ENCODE measurements at regions not wholly inside any gene's neighbourhood (a gene's known extent, or its start where the extent isn't known, plus 50 kb on each side); places are given as distances from the start of the nearest gene placed in this dataset.
A peak's percentile ranks its signal among the peaks of the same experiment; 100 is the strongest.

GRCh38 chr3:168273036-168273435, 177.3 kb upstream of the GOLIM4 start:
- no peak for DNase-seq

GRCh38 chr3:168272343-168272985, 176.7 kb upstream of the GOLIM4 start:
- DNase-seq, result no peak

DNA sequence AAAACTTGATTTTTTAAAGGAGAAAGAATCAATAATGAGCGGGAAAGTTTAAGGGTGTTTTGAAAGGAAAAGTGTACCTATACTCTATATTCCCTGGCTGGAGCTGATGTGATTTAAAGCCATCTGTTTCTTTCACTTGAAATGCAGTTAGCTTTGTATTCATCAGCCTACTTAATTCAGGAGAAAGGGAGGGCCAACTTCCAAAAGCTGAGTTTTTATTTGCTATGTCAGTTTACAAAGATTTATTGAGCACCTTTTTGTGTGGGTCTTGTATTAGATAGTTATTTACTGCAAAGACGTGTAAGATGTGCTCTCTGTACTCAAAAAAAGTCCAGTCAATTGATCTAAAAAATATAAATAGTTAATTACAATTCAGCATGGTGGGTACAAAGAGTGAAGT, 176.2 kb upstream of the GOLIM4 start:
- DNase-seq, result no peak

DNA sequence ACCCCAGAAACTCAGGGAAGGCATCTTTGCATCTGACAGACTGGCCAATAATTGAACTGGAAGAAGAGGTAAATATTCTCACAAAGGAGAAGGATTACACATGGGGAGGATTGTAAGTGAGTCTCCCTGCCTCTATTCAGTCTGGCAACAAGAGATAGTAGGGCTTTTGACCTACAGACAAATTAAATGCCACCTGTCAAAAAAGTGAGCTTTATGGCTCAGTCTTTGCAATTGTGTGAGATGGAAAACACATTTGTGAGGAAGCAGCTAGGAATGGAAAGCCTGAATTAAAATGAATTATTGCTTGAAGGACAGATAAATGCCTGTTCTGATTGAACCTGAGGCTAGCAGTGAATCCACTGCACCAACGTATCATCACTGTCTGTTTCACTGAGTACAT, 173.3 kb upstream of the GOLIM4 start:
- no peak for DNase-seq

DNA sequence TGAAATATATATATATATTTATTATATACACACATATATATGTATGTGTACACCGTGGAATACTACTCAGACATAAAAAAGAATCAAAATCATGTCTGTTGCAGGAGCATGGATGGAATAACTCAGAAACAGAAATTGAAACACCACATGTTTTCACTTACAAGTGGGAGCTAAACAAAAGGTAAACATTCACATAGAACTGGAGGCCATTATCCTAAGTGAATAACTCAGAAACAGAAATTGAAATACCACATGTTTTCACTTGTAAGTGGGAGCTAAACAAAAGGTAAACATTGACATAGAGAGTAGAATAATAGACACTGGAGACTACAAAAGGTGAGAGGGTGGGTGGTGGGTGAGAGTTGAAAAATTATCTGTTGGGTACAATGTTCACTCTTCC, 171.5 kb upstream of the GOLIM4 start:
- DNase-seq, result no peak

- no peak for DNase-seq
Observed at GRCh38 chr3:168266335-168266734, 170.6 kb upstream of the GOLIM4 start.

- no peak for DNase-seq
Observed at GRCh38 chr3:168262887-168263286, 167.2 kb upstream of the GOLIM4 start.

GRCh38 chr3:168260859-168261258, 165.1 kb upstream of the GOLIM4 start:
- DNase-seq, result no peak

GRCh38 chr3:168251371-168251770, 155.6 kb upstream of the GOLIM4 start:
- no peak for DNase-seq

- no peak for DNase-seq
Observed at GRCh38 chr3:168250415-168250861, 154.7 kb upstream of the GOLIM4 start.

GRCh38 chr3:168249550-168250414, 154.1 kb upstream of the GOLIM4 start:
- peak; percentile 43 for DNase-seq

DNA sequence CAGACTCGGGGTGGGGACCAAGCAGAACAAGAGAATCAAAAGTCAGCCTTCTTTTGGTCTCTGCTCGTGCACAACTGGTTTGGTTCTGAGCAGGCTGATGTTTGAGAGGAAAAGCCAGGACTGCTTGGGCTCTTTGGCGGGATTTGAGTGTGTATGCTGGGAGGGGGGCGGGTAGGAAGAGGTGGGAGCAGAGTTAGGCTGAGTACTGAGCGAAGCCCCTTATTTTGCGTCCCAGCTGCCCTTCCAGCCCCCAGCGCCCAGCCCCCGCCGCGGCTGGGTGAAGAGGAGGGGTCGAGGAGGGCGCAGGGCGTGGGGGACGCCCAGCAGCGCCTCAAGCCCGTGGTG, 153.5 kb upstream of the GOLIM4 start:
- DNase-seq, result no peak

- DNase-seq, result no peak
Observed at GRCh38 chr3:168248383-168249204, 152.9 kb upstream of the GOLIM4 start.

- no peak for DNase-seq
Observed at GRCh38 chr3:168241156-168241555, 145.4 kb upstream of the GOLIM4 start.

DNA sequence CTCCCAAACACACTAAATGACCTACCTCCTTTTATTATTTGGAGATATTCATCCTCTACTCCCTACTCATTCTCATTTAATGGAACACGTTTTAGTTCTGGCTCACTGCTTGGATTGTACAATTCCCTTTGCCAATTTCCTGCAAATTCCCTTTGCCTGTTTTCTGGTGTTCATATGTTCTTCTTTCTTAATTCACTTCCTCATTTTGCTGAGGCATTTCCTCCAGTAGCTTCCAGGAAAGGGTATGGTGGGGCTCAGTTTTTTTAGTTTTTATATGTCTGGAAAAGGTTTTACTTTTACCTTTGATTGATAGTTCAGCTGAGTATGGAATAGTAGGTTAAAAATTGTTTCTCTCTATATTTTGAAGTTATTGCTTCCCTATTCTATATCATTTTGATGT, 143.6 kb upstream of the GOLIM4 start:
- no peak for DNase-seq

GRCh38 chr3:168233001-168233400, 137.3 kb upstream of the GOLIM4 start:
- DNase-seq, result no peak

- DNase-seq, result no peak
Observed at GRCh38 chr3:168223085-168223484, 127.4 kb upstream of the GOLIM4 start.

GRCh38 chr3:168220556-168220955, 124.8 kb upstream of the GOLIM4 start:
- no peak for DNase-seq

DNA sequence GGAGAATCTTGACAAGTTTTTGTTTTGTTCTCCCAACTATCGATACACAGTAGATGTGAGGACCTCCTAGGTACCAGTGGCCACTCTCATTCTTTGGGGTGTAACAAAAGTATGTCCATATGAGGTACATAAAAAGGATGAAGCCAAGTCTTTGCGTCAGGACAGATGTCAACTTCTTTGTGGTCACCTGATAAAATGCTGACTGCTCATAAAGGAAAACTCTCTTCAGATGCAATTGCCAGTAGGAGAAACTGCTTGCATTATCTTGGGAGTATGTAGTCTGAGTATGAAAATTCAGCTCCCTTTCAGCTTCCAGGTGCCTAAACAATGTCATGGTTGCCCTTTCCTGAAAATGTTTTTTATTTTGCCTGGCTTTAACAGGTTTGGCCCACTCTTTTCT, 123.8 kb upstream of the GOLIM4 start:
- DNase-seq, result no peak

DNA sequence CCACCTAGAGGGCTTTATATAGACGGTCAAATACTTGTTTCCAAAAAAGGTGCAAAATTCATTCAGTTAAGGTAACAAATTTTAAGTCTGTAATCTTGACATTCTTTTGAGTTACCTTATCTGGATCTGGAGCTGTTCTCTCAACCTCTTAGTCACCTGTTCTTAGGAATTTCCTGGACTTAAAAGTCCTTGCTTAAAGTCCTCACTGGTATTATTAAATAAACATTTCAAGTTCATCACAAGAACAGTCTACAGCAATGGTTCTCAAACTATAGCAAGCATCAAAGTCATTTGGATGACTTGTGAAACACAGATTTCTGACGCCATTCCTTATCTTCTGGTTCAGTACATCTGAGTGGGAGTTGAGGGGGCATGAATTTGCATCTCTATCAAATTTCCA, 122.9 kb upstream of the GOLIM4 start:
- no peak for DNase-seq

GRCh38 chr3:168216851-168217250, 121.1 kb upstream of the GOLIM4 start:
- no peak for DNase-seq

- DNase-seq, result no peak
Observed at GRCh38 chr3:168213920-168214319, 118.2 kb upstream of the GOLIM4 start.

GRCh38 chr3:168212664-168213285, 117.1 kb upstream of the GOLIM4 start:
- DNase-seq, result no peak

Measured in NCI-H1417 treated with DMSO at 0.1 percent for 48 hours (cell line).